H1 (cell line): ENCODE measurements at regions not wholly inside any gene's neighbourhood (a gene's known extent, or its start where the extent isn't known, plus 50 kb on each side); places are given as distances from the start of the nearest gene placed in this dataset.

Experiments used
- JUND ChIP-seq: IDR thresholded peaks from 2 replicates; pipeline ENCODE4 v1.6.1; 2011; ENCODE audit warnings: mild to moderate bottlenecking, improper control_type of control experiment, low read length
- RNF2 ChIP-seq: fragments of 200-900, 300-1000 bp; sonication (generic); IDR thresholded peaks from 2 replicates; pipeline ENCODE4 v1.7.1; 2016; ENCODE audit warnings: borderline replicate concordance, low read depth, mild to moderate bottlenecking, antibody characterized with exemption, low read length; ENCODE audit not compliant: poor library complexity, severe bottlenecking; ENCODE audit errors: missing control alignments
- TF ChIP-seq, protein P1 (sequence below): fragments of 300-600 bp; sonication (generic); IDR thresholded peaks from 2 replicates; pipeline ENCODE4 v1.7.1; 2012; ENCODE audit warnings: low read length, moderate library complexity, mild to moderate bottlenecking, inconsistent platforms; ENCODE audit not compliant: insufficient replicate concordance
- TF ChIP-seq, protein P2 (sequence below): IDR thresholded peaks from 2 replicates; pipeline ENCODE4 v1.6.1; 2012; ENCODE audit warnings: inconsistent platforms
- TF ChIP-seq, protein P3 (sequence below): IDR thresholded peaks from 2 replicates; pipeline ENCODE4 v1.6.1; 2012; ENCODE audit warnings: low read length, inconsistent platforms

DNA sequence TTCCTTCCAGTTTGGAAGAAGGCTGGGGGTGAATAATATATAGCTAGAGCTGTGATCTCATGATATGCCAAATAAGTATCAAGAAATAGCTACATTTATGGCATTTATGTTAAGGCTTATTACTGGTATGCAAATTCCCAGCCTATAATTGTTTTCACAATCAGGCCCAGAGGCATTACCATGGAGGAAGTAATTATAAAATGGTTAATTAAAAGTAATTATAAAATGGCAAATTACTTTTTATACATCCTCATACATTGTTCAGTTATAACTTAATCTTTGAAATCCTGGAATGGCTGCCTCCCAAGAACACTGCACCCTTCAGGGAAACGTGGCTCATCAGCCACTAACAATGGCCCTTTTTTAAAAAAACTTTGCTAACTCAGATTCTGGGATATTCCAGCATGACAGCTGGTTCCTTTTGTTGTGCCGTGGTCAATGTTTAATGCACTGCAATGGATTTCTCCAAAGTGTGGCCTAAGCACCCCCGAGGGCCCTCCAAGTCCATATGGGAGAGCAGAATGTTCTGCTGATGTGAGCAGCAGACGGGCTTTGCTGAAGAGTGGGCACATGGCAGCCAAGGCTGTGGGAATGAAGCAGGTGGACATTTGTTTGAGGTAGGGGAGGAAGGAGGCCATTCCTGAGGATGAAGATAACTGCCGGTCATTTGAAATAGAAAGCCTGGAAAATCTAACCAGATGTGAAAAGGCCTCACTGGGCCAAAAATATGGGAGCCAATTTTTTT lies 483.5 kb upstream of the GCFC2 start (continued):
- TF ChIP-seq, protein P1, sequence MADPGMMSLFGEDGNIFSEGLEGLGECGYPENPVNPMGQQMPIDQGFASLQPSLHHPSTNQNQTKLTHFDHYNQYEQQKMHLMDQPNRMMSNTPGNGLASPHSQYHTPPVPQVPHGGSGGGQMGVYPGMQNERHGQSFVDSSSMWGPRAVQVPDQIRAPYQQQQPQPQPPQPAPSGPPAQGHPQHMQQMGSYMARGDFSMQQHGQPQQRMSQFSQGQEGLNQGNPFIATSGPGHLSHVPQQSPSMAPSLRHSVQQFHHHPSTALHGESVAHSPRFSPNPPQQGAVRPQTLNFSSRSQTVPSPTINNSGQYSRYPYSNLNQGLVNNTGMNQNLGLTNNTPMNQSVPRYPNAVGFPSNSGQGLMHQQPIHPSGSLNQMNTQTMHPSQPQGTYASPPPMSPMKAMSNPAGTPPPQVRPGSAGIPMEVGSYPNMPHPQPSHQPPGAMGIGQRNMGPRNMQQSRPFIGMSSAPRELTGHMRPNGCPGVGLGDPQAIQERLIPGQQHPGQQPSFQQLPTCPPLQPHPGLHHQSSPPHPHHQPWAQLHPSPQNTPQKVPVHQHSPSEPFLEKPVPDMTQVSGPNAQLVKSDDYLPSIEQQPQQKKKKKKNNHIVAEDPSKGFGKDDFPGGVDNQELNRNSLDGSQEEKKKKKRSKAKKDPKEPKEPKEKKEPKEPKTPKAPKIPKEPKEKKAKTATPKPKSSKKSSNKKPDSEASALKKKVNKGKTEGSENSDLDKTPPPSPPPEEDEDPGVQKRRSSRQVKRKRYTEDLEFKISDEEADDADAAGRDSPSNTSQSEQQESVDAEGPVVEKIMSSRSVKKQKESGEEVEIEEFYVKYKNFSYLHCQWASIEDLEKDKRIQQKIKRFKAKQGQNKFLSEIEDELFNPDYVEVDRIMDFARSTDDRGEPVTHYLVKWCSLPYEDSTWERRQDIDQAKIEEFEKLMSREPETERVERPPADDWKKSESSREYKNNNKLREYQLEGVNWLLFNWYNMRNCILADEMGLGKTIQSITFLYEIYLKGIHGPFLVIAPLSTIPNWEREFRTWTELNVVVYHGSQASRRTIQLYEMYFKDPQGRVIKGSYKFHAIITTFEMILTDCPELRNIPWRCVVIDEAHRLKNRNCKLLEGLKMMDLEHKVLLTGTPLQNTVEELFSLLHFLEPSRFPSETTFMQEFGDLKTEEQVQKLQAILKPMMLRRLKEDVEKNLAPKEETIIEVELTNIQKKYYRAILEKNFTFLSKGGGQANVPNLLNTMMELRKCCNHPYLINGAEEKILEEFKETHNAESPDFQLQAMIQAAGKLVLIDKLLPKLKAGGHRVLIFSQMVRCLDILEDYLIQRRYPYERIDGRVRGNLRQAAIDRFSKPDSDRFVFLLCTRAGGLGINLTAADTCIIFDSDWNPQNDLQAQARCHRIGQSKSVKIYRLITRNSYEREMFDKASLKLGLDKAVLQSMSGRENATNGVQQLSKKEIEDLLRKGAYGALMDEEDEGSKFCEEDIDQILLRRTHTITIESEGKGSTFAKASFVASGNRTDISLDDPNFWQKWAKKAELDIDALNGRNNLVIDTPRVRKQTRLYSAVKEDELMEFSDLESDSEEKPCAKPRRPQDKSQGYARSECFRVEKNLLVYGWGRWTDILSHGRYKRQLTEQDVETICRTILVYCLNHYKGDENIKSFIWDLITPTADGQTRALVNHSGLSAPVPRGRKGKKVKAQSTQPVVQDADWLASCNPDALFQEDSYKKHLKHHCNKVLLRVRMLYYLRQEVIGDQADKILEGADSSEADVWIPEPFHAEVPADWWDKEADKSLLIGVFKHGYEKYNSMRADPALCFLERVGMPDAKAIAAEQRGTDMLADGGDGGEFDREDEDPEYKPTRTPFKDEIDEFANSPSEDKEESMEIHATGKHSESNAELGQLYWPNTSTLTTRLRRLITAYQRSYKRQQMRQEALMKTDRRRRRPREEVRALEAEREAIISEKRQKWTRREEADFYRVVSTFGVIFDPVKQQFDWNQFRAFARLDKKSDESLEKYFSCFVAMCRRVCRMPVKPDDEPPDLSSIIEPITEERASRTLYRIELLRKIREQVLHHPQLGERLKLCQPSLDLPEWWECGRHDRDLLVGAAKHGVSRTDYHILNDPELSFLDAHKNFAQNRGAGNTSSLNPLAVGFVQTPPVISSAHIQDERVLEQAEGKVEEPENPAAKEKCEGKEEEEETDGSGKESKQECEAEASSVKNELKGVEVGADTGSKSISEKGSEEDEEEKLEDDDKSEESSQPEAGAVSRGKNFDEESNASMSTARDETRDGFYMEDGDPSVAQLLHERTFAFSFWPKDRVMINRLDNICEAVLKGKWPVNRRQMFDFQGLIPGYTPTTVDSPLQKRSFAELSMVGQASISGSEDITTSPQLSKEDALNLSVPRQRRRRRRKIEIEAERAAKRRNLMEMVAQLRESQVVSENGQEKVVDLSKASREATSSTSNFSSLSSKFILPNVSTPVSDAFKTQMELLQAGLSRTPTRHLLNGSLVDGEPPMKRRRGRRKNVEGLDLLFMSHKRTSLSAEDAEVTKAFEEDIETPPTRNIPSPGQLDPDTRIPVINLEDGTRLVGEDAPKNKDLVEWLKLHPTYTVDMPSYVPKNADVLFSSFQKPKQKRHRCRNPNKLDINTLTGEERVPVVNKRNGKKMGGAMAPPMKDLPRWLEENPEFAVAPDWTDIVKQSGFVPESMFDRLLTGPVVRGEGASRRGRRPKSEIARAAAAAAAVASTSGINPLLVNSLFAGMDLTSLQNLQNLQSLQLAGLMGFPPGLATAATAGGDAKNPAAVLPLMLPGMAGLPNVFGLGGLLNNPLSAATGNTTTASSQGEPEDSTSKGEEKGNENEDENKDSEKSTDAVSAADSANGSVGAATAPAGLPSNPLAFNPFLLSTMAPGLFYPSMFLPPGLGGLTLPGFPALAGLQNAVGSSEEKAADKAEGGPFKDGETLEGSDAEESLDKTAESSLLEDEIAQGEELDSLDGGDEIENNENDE, result no peak
- TF ChIP-seq, protein P2, sequence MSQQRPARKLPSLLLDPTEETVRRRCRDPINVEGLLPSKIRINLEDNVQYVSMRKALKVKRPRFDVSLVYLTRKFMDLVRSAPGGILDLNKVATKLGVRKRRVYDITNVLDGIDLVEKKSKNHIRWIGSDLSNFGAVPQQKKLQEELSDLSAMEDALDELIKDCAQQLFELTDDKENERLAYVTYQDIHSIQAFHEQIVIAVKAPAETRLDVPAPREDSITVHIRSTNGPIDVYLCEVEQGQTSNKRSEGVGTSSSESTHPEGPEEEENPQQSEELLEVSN, result no peak
- TF ChIP-seq JUND, result no peak
- TF ChIP-seq, protein P3, sequence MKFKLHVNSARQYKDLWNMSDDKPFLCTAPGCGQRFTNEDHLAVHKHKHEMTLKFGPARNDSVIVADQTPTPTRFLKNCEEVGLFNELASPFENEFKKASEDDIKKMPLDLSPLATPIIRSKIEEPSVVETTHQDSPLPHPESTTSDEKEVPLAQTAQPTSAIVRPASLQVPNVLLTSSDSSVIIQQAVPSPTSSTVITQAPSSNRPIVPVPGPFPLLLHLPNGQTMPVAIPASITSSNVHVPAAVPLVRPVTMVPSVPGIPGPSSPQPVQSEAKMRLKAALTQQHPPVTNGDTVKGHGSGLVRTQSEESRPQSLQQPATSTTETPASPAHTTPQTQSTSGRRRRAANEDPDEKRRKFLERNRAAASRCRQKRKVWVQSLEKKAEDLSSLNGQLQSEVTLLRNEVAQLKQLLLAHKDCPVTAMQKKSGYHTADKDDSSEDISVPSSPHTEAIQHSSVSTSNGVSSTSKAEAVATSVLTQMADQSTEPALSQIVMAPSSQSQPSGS, result no peak
- TF ChIP-seq RNF2, result no peak
